GM18511 (cell line): ENCODE measurements at regions not wholly inside any gene's neighbourhood (a gene's known extent, or its start where the extent isn't known, plus 50 kb on each side); places are given as distances from the start of the nearest gene placed in this dataset.

Experiments used
- ATAC-seq: cut with Tn5 transposase; IDR thresholded peaks from one replicate; pipeline ENCODE4 v1.9.1; 2021; ENCODE audit warnings: mild to moderate bottlenecking, moderate library complexity; ENCODE audit not compliant: unreplicated experiment

DNA sequence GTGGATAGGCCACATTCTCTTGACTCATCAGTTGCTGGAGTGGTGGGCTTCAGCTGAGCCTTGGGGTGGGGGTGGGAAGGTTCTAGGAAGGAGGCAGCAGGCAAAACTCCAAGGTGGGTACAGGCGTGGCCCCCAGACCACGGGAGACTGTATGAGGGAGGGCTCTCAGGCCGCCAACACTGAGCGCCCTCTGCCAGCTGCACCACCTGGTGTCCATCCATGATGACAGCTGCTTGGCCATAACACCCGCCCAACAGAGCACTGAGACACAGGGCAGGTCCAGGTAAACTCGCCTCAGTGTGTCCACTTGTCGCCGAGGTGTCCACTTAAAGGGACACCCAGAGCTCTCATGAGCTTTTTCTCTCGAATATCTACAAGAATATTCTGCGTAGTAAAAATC lies 133.5 kb downstream of the C16orf95 start:
- ATAC-seq: no peak

DNA sequence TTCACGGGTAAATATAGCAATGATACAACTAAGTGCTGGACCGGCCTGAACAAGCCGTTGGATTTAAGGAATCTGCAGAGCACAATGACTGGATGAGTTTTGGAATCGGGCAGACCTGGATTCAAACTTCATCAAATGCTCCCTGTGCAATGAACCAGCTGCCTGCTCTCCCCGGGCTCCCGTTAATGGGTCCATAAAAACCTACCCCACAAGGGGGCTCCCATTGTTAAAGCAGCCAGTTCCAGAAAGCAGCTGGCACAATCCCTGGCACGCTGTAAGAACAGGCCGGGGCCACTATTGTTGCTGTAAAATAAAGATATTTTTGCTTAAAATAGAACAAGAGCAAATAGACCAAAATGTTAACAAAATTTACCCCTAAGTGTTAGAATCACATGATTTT lies 131.9 kb downstream of the C16orf95 start:
- ATAC-seq: no peak

DNA sequence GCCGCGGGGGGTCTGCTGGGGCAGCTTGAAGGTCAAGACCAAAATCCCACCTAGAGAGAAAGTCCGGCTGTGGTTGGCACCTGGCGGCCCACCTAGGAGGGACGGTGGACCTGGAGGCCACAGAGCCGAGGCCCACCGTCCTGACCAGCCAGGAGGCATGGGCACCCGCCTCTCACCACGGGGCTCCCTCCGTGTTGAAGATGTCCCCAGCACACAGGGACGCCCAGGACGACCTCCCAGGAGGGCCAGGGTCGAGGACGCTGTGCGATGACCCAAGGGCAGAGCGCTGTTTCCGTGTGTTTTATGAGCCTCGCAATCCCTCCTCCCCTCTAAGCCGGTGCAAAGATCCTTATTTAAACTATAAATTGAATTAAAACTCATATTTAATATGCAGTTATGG lies 131.2 kb downstream of the C16orf95 start:
- ATAC-seq: no peak

DNA sequence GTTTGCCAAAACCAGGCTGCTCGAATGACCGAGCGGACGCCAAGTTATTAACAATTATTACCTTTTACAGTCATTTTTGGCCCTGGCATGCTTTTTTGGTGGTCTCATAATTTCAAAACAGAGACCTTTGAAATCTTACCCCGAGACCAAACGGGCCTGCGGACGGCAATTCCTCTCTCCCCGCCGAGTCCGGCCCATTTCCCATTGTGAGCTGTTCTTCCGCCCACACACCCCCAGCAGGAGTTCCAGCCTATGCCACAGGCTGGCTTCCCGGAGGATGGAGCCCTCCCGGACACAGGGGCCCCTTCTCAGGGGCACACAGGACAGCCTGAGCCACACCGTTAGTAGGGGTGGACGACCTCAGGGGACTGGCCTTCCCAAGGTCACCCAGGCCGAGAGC lies 130.7 kb downstream of the C16orf95 start:
- no peak for ATAC-seq

DNA sequence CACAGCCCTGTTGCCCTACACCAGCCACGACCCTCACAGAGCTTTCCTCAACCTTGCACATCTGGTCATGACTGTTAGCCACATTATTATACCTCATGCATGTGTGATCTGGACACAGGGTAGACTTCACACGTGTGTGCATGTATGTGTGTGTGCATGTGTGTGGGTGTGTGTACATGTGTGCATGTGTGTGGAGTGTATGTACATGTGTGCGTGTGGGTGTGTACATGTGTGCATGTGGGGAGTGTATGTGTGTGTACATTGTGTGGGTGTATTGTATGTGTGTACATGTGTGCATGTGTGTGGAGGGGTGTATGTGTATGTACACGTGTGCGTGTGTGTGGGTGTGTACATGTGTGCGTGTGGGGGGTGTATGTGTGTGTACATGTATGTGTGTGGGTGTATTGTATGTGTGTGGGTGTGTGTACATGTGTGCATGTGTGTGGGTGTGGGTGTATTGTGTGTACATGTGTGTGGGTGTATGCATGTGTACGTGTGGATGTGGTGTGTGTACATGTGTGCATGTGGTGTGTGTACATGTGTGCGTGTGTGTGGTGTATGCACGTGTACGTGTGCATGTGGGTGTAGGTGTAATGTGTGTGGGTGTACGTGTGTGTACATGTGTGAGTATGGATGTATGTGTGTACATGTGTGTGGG lies 130.2 kb downstream of the C16orf95 start:
- ATAC-seq: no peak

DNA sequence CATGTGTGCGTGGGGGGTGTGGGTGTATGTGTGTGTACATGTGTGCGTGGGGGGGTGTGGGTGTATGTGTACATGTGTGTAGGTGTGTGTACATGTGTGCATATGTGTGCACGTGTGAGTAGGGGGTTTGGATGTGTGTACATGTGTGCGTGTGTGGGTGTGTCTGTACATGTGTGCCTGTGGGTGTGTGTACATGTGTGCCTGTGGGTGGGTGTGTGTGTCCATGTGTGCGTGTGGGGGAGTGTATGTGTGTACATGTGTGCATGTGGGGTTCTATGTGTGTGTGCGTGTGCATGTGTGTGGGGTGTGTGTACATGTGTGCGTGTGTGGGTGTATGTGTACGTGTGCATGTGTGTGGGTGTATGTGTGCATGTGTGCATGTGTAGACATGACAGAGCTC lies 129.1 kb downstream of the C16orf95 start:
- no peak for ATAC-seq

DNA sequence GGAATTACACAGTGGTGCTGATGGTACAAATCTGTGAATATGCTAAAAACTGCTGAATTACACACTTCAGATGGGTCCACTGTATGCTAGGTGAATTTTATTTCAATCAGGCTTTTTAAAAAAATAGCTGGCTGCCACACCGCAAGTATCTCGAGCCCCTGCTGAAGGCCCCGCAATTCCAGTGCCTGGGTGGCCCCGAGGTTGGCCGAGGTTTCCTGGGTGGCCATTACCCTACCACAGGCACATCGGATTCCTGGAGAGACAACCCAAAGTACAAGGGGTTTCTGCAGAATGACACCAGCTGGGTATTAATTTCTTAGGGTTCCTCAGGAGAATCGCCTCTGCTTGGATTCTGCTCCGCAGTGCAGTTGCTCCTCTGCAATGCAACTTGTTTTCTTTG lies 127.8 kb downstream of the C16orf95 start:
- no peak for ATAC-seq

DNA sequence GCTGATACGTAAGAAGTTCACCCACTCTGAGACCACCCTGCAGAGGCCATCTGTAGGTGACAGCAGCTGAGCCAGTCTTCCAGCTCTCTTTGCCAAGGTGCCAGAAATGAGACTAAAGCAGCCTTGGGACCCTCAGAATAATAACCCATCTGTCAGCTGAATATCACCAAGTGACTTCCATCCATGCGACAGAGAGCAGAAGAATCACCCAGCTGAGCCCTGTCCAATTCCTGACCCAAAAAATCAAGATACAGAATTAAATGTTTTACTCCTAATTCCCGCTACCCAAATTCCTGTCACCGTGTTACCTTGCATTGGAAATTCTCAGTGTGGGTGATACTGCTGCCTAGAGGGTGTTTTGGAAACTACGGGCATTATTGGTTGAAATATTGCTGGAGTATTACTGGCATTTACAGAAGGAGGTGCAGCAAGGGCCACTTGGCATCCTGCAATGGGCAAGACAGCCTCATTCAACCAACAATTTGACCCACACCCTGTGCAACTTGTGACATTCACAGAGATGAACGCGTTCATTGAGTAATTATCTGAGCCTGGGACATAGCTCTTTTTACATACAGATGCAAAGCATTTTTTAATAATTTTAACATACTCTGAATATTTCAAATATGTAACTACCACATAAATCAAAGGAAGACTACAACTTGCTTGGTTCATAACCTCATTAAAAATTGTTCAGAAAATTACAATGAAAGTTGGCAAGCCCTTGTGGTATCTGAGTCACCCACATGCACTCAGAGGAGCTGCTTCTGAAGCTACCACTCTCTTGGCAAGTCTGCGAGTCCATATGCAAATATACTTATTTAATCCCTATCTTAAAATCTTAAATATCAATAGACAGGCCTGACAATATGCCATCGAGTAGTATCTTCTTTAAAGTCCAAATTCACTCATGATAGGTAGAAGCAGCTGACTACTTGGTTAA lies 126.6 kb downstream of the C16orf95 start:
- ATAC-seq: no peak

DNA sequence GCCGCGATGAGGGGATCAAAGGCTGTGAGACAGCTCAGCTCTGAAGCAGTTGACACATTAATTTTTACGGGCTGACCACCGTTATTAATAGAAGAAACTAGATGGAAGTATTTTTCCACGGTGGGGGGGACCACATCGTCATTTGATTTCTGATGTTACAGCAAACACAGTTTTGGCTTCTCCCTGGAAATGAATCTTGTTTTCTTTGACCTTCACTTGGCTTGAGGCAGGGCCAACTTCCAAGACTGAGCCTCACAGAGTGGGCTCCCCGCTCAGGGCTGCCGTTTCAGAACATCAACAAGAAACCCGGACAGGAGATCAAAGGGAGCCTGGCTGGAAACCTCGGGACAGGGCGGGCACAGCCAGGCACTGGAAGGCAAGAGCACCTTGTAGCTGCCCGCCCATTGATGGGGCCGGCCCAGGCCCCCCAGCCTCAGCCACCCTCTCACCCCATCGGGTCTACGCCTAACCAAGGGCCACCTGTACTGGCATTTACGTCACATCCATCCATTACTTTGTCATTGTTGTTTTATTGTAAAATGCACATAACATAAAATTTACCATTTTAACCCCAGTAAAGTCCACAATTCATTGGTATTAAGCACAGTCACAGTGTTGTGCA lies 124.6 kb downstream of the C16orf95 start:
- ATAC-seq: no peak

DNA sequence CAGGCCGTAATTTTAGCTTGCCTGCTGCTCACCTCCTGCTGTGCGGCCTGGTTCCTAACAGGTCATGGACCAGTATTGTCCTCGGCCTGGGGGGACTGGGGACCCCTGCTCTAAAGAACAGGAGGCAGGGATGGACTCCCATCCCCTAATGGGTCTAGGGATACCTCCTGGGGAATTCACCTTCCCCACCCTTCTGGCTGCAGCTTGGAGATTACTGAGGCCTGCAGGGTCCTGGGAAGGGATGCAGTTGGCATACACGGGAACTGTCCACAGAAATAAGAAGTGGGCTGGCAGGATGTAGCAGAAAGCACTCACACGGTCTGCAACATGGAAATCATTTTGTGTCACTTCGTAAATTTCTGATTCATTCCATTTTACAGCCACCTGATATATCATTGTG lies 123.0 kb downstream of the C16orf95 start:
- ATAC-seq: no peak

DNA sequence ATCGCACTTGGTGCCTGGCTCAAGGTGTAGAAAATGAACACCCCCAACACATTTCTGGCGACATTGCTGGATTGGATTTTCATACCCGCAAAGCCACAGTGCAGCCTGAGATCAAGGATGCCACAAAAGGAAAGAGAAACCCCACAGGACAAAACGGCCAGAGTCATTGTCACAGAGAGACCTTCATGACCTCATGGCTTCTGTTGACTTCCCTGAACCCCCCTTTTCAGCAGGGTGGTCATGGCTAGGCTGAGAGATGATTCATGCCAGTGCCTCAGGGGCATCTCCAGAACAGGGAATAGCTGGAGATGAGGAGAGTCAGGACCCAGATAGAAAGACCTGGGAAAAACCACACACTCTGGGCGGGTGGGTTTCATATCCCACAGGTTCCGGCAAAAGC lies 122.0 kb downstream of the C16orf95 start:
- ATAC-seq: no peak

DNA sequence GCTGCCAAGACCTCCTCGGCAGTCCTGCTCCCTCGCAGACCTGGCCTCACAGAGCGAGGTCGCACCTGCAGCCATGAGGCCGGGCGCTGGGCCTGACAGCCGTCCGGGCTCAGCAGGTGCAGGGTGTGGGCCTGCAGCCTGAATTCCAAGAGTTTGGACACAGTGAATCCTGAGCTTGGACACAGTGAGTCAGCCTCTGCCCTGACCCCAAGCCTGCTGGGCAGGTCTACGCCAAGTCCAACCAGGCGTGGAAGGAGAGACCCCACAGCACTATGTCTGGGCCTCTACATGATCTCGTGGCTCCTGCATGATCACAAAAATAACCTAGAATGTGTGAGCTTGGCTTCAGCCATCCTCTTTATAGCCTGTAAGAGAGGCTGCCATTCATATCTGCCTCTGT lies 121.0 kb downstream of the C16orf95 start:
- no peak for ATAC-seq

DNA sequence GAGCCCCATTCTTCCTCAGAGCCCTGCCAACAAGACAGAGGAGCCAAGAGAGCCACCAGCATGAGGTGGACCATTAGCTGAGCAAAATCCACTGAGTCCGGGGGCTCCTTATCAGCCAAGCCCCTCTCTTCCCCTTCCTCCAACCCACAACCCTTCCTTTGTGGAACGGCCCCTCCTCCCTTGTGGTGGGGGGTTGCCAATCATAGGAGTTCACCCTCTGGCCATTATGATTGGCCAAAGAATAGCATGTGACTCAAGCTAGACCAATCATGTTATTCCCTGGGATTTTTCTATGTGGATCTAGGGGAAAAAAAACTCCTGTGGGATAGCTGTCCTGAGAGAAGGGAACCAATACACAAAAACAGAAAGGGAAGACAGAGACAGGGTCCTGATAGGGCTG lies 120.5 kb downstream of the C16orf95 start:
- ATAC-seq: no peak

DNA sequence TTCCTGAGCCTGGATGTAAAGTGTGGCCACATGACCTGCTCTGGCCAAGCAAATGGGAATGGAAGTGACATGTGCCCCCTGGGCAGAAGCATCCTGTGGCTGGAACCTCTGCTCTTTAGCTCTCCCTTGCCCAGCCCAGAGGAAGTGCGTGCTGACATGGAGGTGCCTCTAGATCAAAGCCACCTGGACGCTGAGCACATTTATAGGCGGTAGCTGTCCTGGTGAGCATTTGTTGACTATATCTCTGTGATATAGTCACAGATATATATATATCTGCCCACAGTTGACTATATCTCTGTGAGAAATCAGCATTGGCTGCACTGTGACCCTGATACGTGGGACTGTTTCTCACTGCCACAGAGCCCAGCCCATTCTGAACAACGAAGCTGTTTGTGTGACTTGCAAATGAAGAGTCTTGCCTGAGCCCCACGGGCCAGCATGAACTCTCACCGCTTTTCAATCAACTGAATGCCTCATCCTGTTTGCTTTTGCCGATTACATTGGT lies 118.8 kb downstream of the C16orf95 start:
- no peak for ATAC-seq

DNA sequence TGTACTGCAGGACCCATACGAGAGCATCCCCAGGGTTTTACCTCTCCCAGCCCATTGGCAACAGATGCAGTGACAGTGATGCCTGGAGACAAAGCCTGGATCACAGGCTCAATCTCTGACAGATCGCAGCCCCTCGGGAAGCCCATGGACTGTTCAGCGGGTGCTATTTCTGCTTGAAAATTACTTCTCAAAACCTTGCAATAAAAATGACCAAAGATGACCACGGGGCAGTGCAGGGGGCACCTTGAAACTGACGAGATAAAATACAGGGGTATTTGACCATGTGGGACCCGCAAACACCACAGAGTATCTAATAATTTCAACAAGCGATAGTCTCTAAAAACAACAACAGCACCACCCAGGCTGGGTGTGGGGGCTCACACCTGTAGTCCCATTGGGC lies 118.3 kb downstream of the C16orf95 start:
- no peak for ATAC-seq

DNA sequence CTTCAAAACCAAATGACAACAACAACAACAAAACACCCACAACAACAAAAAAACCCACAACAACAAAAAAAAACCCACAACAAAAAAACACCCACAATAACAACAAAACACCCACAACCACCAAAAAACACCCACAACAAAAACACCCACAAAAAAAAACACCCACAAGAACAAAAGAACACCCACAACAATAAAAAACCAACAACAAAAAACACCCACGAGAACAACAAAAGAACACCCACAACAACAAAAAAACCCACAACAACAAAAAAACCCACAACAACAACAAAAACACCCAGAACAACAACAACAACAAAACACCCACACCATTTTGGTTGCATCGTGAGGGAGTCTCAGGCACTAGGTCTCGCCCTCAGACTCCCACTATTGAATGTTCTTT lies 117.8 kb downstream of the C16orf95 start:
- no peak for ATAC-seq

DNA sequence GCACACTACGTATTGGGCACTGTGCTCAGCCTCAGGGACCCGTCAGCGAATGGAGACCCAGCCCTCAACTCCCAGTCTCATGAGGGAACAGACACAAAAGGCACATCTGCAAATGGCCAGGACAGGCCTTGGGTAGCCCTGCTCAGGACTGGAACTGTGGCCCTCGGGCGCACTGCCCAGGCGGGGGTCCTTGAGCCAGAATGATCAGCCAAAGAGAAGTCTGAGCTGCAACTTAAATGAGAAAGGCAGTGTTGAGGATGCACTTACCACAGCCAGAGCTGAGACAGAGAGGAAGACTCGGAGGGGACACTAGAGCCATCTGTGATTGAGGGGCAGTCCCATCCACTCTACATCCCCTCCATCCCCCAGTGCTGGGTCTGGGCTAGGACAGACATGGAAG lies 117.3 kb downstream of the C16orf95 start:
- no peak for ATAC-seq

DNA sequence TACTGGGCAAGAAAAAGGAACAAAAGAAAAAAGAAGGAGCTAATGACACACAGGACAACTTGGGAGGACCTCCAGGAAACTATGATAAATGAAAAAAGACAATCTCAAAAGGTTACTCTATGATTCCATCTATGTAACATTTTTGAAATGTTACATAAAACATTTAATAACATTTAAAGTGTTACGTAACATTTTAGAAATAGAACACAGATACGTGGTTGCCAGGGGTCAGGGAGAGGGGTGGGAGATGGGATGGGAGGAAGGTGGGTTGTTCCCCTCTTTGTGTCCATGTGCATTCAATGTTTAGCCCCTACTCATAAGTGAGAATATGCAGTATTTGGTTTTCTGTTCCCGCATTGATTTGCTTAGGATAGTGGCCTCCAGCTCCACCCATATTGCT lies 116.6 kb downstream of the C16orf95 start:
- no peak for ATAC-seq

DNA sequence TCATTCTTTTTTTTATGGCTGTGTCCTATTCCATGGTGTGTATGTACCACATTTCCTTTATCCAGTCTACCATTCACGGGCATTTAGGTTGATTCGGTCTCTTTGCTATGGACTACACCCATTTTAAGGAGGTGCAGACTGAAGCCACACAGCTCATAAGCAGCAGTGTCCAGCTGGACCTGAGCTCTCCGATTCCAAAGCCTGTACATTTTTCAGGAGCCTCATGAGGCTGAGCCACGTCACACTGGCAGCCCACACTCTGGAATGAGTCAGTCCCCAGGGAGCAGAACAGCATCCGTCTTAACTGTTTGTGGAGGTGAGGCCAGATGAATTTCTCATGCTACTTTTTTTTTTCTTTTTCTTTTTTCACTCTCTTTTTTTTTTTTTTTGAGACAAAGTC lies 116.1 kb downstream of the C16orf95 start:
- no peak for ATAC-seq

DNA sequence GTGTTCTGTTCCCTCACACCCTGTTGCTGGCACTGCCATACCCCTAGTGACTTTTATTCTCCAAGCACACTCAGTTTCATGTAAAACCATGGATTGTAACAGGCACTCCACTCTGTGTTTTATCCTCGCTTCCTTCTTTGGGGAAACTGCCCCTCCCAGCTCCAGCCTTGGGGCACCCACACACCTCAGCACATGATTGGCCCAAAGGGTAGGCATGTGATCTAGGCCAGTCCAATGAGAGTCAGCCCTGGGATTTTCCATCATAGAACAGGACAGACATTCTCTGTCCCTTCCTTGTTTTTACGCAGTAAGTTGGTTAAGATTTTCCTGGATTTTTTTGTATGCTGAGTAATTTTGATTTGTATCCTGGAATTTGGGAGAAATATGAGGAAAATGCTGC lies 115.4 kb downstream of the C16orf95 start:
- no peak for ATAC-seq

DNA sequence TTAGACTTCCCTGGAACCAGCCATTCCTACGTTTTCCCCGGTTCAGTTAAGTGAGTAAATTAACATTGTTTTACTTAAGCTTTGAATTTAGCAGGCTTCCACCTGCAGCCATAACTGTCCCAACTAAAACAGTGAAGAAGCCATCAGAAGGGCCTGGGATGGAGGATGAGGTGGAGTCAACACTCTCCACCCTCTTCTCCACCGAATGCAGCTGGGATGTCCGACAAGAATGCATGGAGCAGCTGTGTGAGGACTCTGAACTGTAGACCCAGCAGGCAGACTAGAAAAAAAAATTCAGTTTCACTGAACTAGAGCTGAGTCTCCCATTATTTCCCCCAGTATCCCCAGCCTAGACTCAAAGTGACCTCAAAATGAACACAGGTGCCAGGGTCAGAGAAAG lies 114.8 kb downstream of the C16orf95 start:
- no peak for ATAC-seq
